BLaER1 treated with 17β-estradiol and CSF1 and Interleukin-3, amounts not matched to agents 10 nM and 100 nM (cell line): ENCODE measurements at regions not wholly inside any gene's neighbourhood (a gene's known extent, or its start where the extent isn't known, plus 50 kb on each side); places are given as distances from the start of the nearest gene placed in this dataset.

Source experiments
- H3K27ac ChIP-seq, 11 experiments: shearing (Covaris generic); formaldehyde crosslinking; 2 replicates each; pipeline ENCODE4 v1.8.1; 2022
- H3K27me3 ChIP-seq, 11 experiments: shearing (Covaris generic); formaldehyde crosslinking; 2 replicates each; pipeline ENCODE4 v1.8.1; 2022
- H3K36me3 ChIP-seq, 11 experiments: shearing (Covaris generic); formaldehyde crosslinking; 2 replicates each; pipeline ENCODE4 v1.8.1; 2022
- H3K4me1 ChIP-seq, 10 experiments: shearing (Covaris generic); formaldehyde crosslinking; 2 replicates each; pipeline ENCODE4 v1.8.1; 2022
- H3K4me2 ChIP-seq, 11 experiments: shearing (Covaris generic); formaldehyde crosslinking; 2 replicates each; pipeline ENCODE4 v1.8.1; 2022
- H3K4me3 ChIP-seq, 10 experiments: shearing (Covaris generic); formaldehyde crosslinking; 2 replicates each; pipeline ENCODE4 v1.8.1; 2022
- H3K9ac ChIP-seq, 11 experiments: shearing (Covaris generic); formaldehyde crosslinking; 2 replicates each; pipeline ENCODE4 v1.8.1; 2022
- H3K9me3 ChIP-seq, 11 experiments: shearing (Covaris generic); formaldehyde crosslinking; replicated peaks in 1 of 11; 2 replicates each; pipeline ENCODE4 v1.8.1; 2022
- H4K20me1 ChIP-seq, 11 experiments: shearing (Covaris generic); formaldehyde crosslinking; 2 replicates each; pipeline ENCODE4 v1.8.1; 2022
- Cebpa-rat ChIP-seq, 11 experiments: shearing (Covaris generic); IDR thresholded peaks; 2 replicates each; pipeline ENCODE4 v1.8.1; 2022

DNA sequence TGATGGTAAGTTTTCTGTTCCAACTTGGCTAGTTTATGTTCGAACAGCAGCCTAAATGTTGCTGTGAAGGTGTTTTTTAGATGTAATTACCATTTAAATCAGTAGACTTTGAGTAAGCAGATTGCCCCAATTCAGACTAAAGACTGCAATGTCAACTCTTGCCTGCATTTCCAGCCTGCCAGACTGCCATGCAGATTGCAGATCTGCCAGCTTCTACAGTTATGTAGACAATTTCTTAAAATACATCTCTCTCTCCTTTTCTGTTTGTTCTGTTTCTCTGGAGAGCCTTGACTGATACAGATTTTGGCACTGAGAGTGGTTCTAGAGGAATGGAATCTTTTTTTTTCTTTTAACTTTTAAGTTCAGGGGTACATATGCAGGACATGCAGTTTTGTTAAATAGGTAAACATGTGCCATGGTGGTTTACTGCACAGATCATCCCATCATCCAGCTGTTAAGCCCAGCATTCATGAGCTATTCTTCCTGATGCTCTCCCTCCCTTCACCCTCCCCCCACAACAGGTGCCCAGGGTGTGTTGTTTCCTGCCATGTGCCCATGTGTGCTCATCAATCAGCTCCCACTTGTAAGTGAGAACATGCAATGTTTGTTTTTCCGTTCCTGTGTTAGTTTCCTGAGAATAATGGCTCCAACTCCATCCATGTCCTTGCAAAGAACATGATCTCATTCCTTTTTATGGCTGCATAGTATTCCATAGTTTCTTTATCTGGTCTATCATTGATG lies 227.8 kb downstream of the CPE start:
- Histone ChIP-seq H3K9me3 (peaks cover 0 to 6% (median 0%) of the 10 kb centered on the region in 11 experiments; a peak in 1 of 22 replicates), H3K4me2 (no peak overlapping the region), H3K9ac (no peak overlapping the region), H3K36me3 (no peaks in the 10 kb centered on the region), H3K27ac (no peak overlapping the region), H4K20me1 (no peaks in the 10 kb centered on the region), H3K4me3 (no peak overlapping the region), H3K4me1 (no peaks in the 10 kb centered on the region), H3K27me3 (no peaks in the 10 kb centered on the region)
- TF ChIP-seq Cebpa-rat (IDR thresholded peaks at IDR 0.05), result no peak

DNA sequence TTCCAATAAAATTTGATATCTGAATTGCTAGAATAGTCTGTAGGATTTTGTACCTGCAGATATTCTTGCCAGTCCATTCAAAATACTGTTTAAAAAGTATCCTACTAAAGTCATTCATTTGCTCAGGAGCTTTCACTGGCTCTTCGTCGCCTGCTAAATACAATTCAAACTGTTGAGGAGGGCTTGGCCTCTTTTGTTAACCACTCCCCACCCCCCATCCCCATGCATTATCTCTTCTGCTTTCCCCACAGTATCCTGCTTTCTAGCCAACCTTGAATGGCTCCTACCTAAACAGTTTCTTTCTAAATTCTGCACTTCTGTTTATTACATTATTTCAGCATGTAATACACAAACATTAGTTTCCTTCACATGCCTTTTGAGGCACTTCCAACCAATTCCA lies 230.8 kb downstream of the CPE start:
- Histone ChIP-seq H3K4me1 (peaks cover 0 to 12% (median 4%) of the 10 kb centered on the region in 10 experiments; a peak in 6 of 20 replicates), H3K4me3 (no peak overlapping the region), H3K27me3 (no peaks in the 10 kb centered on the region), H3K36me3 (no peaks in the 10 kb centered on the region), H3K9me3 (peaks cover 0 to 6% (median 0%) of the 10 kb centered on the region in 11 experiments; a peak in 1 of 22 replicates), H3K9ac (no peak overlapping the region), H3K27ac (no peak overlapping the region), H3K4me2 (no peak overlapping the region), H4K20me1 (no peaks in the 10 kb centered on the region)
- no peak for TF ChIP-seq Cebpa-rat (IDR thresholded peaks at IDR 0.05)

DNA sequence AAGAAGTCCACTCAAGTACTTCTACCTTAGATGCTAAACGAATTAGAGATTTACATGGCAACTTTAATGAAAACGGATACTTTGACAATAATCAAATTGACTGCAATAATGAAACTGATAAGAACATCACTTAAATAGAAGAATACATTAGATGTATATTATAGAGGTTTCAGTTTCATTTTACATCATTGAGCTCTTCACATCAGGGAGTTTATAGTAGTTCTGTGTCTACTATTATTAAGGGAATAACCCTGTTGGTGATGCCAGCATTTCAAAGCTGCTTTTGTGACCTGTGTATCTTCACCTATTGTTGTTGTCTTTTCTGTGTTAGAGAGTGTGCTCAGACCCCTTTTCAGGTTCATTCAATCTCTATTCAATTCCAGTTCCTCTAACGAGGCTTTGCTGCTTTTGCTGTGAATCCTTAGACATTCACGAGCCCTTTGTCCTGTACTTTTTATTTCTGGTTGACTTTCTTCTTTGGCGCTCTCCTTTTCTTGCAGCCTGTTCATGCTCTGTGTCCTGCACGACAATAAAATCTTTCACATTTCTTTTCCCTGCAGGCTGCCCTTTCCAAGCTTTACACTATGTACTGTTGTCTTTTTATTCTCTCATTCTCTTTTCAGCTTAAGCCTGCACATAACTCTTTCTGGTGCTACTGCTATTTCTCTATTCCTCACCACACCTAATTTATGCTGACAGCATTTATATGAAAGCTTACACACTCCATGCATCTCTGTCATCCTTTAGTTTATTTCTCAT lies 232.1 kb downstream of the CPE start:
- Histone ChIP-seq H3K9me3 (peaks cover 0 to 6% (median 0%) of the 10 kb centered on the region in 11 experiments; a peak in 1 of 22 replicates), H3K4me1 (peaks cover 0 to 12% (median 4%) of the 10 kb centered on the region in 10 experiments; a peak in 6 of 20 replicates), H3K36me3 (no peaks in the 10 kb centered on the region), H3K4me2 (no peak overlapping the region), H3K27ac (no peak overlapping the region), H4K20me1 (no peaks in the 10 kb centered on the region), H3K9ac (no peak overlapping the region), H3K4me3 (no peak overlapping the region), H3K27me3 (no peaks in the 10 kb centered on the region)
- TF ChIP-seq Cebpa-rat (IDR thresholded peaks at IDR 0.05), result no peak

DNA sequence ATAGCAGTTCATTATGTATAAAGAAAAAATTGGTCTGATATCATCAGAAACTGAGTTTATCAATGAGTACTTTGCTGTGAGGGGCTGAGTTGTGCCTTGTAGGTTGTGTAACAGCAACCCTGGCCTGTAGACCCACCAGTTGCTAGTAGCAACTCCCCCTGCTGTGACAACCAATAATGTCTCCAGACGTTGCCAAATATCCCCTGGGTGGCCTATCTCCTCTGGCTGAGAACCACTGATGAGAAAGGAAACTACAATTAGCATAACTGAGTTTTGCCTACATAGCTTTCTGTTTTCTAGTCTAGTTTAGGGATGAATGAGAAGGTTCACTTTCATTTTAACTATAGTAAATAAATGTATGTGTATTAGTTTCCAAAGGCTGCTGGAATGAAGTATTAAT lies 234.1 kb downstream of the CPE start:
- Histone ChIP-seq H4K20me1 (no peaks in the 10 kb centered on the region), H3K27me3 (0 out of 22 replicates have a peak, but pooled peaks cover 0 to 2% (median 0%) of the 10 kb centered on the region in 11 experiments), H3K4me3 (no peak overlapping the region), H3K9me3 (peaks cover 0 to 9% (median 0%) of the 10 kb centered on the region in 11 experiments; a peak in 4 of 22 replicates), H3K4me1 (peaks cover 0 to 12% (median 4%) of the 10 kb centered on the region in 10 experiments; a peak in 6 of 20 replicates), H3K27ac (no peak overlapping the region), H3K4me2 (peak overlapping the region in 5 of 11 experiments; percentile 9 to 29 (median 18); a peak in 4 of 22 replicates), H3K9ac (no peak overlapping the region), H3K36me3 (no peaks in the 10 kb centered on the region)
- TF ChIP-seq Cebpa-rat (IDR thresholded peaks at IDR 0.05), result no peak

DNA sequence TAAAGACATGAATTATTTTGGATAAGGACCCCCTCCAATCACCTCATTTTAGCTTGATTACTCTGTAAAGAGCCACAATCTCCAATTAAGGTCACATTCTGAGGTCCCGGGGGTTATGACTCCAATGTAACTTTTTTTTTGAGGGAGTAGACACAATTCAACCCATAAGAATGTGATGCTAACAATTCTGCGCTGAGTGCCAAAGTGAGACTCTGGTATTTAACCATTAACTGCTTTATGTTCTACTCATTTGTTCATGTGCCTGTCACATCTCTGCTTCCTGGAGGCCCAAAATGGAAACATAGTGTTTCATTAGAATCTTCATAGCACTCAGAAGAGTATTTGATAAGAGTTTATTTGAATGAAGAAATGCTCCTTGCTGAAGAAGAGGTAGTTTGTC lies 234.8 kb downstream of the CPE start:
- H4K20me1 ChIP-seq, result no peaks in the 10 kb centered on the region
- no peak overlapping the region for H3K9ac ChIP-seq
- no peak overlapping the region for H3K4me2 ChIP-seq
- TF ChIP-seq Cebpa-rat (IDR thresholded peaks at IDR 0.05), result no peak
- 0 out of 22 replicates have a peak, but pooled peaks cover 0 to 2% (median 0%) of the 10 kb centered on the region in 11 experiments for H3K27me3 ChIP-seq
- H3K9me3 ChIP-seq, result peaks cover 0 to 9% (median 0%) of the 10 kb centered on the region in 11 experiments; a peak in 4 of 22 replicates
- H3K27ac ChIP-seq, result no peak overlapping the region
- H3K36me3 ChIP-seq, result no peaks in the 10 kb centered on the region
- H3K4me1 ChIP-seq, result peaks cover 0 to 12% (median 4%) of the 10 kb centered on the region in 10 experiments; a peak in 6 of 20 replicates
- no peak overlapping the region for H3K4me3 ChIP-seq

DNA sequence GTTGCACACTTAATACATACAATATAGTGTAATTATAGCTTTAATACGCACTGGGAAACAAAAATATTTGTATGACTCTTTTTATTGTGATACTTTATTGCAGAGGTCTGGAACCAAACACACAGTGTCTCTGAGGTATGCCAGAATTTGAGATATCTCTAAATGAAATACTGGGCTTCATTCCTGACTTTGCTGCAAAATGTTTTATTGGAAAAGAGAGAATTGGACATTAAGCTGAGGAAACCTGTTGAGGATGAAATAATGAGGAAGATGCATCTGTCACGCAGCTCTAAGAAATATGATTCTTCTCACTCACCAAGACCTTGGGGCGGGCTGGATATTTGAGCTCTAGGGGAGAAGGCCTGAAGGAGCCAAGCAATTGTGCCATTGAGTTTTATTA lies 242.1 kb downstream of the CPE start:
- Histone ChIP-seq H3K9ac (no peak overlapping the region), H3K27ac (no peak overlapping the region), H3K4me1 (no peaks in the 10 kb centered on the region), H3K4me3 (no peak overlapping the region), H3K27me3 (0 out of 22 replicates have a peak, but pooled peaks cover 0 to 2% (median 0%) of the 10 kb centered on the region in 11 experiments), H3K9me3 (peaks cover 0 to 9% (median 3%) of the 10 kb centered on the region in 11 experiments; a peak in 4 of 22 replicates), H3K4me2 (no peak overlapping the region), H3K36me3 (no peaks in the 10 kb centered on the region), H4K20me1 (no peaks in the 10 kb centered on the region)
- TF ChIP-seq Cebpa-rat (IDR thresholded peaks at IDR 0.05), result no peak

DNA sequence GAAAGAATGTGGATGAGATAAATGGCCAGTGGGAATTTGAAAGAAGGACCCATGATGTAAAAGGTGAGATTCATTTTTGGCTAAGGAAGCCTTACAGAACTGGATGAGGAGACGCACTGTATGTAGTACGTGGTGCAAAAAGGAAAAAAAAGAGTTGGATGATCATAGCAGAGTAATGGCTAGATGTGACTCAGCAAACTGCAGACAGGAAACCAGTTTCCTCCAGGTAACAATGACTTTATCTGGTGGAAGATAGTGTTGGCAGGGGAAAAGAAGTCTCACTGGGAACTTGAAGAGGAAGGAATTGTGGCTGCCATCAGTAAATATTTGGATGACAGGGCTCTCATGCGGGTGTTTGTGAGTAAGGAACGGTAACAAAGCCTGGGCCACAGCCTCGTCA lies 243.2 kb downstream of the CPE start:
- H4K20me1 ChIP-seq, result no peaks in the 10 kb centered on the region
- no peak overlapping the region for H3K9ac ChIP-seq
- 0 out of 22 replicates have a peak, but pooled peaks cover 0 to 2% (median 0%) of the 10 kb centered on the region in 11 experiments for H3K27me3 ChIP-seq
- H3K4me2 ChIP-seq, result no peak overlapping the region
- no peak for TF ChIP-seq Cebpa-rat (IDR thresholded peaks at IDR 0.05)
- peaks cover 0 to 9% (median 3%) of the 10 kb centered on the region in 11 experiments; a peak in 4 of 22 replicates for H3K9me3 ChIP-seq
- no peaks in the 10 kb centered on the region for H3K4me1 ChIP-seq
- no peak overlapping the region for H3K4me3 ChIP-seq
- H3K36me3 ChIP-seq, result no peaks in the 10 kb centered on the region
- H3K27ac ChIP-seq, result no peak overlapping the region

DNA sequence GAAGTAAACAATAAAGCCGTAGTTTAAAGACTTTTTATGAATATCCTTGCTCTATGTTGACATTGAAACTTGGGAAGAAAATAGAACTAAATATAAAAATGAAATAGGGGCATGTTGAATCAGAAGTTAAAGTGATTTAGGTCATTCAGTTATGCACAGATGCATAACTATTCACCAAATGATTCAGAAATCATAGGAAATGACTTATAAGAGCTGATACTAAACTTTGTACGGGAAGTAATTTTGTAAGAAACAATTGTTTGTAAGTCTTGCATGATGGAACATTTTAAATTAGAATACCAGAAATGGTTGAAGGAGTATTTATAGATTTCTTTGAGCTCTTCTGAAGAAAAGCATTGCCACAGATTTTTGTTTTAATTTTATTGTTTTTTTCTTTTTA lies 246.5 kb downstream of the CPE start:
- H3K9me3 ChIP-seq, result 0 out of 22 replicates have a peak, but pooled peaks cover 0 to under 1% (median 0%) of the 10 kb centered on the region in 11 experiments
- no peak overlapping the region for H3K27ac ChIP-seq
- H4K20me1 ChIP-seq, result no peaks in the 10 kb centered on the region
- H3K4me3 ChIP-seq, result no peak overlapping the region
- H3K36me3 ChIP-seq, result no peaks in the 10 kb centered on the region
- H3K4me2 ChIP-seq, result no peak overlapping the region
- H3K4me1 ChIP-seq, result no peaks in the 10 kb centered on the region
- H3K27me3 ChIP-seq, result no peaks in the 10 kb centered on the region
- TF ChIP-seq Cebpa-rat (IDR thresholded peaks at IDR 0.05), result no peak
- no peak overlapping the region for H3K9ac ChIP-seq

DNA sequence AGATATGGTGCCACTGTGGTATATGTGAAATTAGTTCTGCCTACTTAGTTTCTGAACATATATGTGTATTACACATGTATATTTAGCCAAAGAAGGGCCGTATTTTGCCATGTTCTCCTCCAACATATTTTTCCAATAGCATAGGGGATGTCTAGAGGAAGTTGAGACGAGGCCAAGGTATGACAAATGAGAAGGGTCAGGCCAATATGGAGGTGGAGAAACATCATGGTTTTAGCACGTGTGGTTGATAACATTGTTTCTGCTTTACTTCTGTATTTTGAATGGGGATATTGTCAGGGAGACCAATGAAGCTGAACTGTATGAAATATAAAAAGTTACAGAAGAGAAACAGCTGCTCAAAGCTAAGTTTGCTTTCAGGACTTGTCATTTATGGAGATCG lies 246.7 kb upstream of the TLL1 start:
- H3K4me1 ChIP-seq, result no peaks in the 10 kb centered on the region
- no peaks in the 10 kb centered on the region for H3K36me3 ChIP-seq
- no peaks in the 10 kb centered on the region for H4K20me1 ChIP-seq
- H3K4me3 ChIP-seq, result no peak overlapping the region
- no peaks in the 10 kb centered on the region for H3K9me3 ChIP-seq
- H3K4me2 ChIP-seq, result no peak overlapping the region
- TF ChIP-seq Cebpa-rat (IDR thresholded peaks at IDR 0.05), result no peak
- no peak overlapping the region for H3K9ac ChIP-seq
- H3K27me3 ChIP-seq, result no peaks in the 10 kb centered on the region
- no peak overlapping the region for H3K27ac ChIP-seq
